ENCODE measurements at regions not wholly inside any gene's neighbourhood (a gene's known extent, or its start where the extent isn't known, plus 50 kb on each side); places are given as distances from the start of the nearest gene placed in this dataset.

- no peak for TF ChIP-seq CTCF (IDR thresholded peaks at IDR 0.05)
- TF ChIP-seq POLR2AphosphoS5 (IDR thresholded peaks at IDR 0.05) = no peak
Observed at GRCh38 chr4:13054420-13054970, 429.6 kb downstream of the RAB28 start.

All from sigmoid colon (tissue), 4 donors.